Left ventricle myocardium superior (tissue), 1 donor: ENCODE measurements at regions not wholly inside any gene's neighbourhood (a gene's known extent, or its start where the extent isn't known, plus 50 kb on each side); places are given as distances from the start of the nearest gene placed in this dataset.
A peak's percentile ranks its signal among the peaks of the same experiment; 100 is the strongest.

ENCODE experiments used
- ATAC-seq: fragments of 200-7000 bp; cut with Tn5 transposase; one replicate; pipeline ENCODE4 v1.9.1; 2020; ENCODE audit warnings: mild to moderate bottlenecking, moderate library complexity
- DNase-seq: peaks from one replicate; pipeline ENCODE4 v3.0.0-alpha.2; 2020
- intact Hi-C: fragments of 100-400 bp; cut with micrococcal nuclease; formaldehyde crosslinking; loops from one replicate; pipeline ENCODE4 v1.11.0; 2022
- donor health status: DM: no; HTN: yes; CAD: no; lungs with severe emphysema.

- intact Hi-C loops, result no loop called here
- ATAC-seq (no peak), DNase-seq (no peak)
These were observed 66.2 kb upstream of the APOBEC4 start for GRCh38 chr1:183719289-183719688.

DNA sequence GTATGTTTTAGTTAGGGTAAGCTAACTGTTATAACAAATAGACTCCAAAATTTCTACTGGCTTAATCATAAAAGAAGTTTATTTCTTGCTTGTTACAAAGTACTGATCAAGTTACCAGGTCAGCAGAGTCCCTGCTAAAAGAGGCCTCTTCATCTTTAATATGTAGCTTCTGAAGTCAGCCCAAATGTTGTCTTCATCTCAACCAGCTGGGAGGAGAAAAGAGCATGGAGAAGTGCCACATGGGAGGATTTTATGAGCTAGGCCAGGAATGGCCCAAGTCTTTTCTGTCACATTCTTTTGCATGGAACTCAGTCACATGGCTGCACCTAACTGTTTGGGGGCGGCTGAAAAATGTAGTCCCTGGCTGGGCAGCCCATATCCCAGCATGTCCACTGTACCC, 63.2 kb upstream of the APOBEC4 start:
- intact Hi-C loops, result no loop called here
- no peak for DNase-seq
- no peak for ATAC-seq

GRCh38 chr1:183711741-183712361, 58.7 kb upstream of the APOBEC4 start:
- peak; percentile 92 for ATAC-seq
- intact Hi-C loops, result no loop called here

GRCh38 chr1:183711165-183711682, 58.1 kb upstream of the APOBEC4 start:
- intact Hi-C loops, result no loop called here
- no peak for DNase-seq
- peak; percentile 19 for ATAC-seq

More at GRCh38 chr1:183711741-183712361, 58.7 kb upstream of the APOBEC4 start:
- peak; percentile 41 for DNase-seq

GRCh38 chr1:183710734-183711133, 57.6 kb upstream of the APOBEC4 start:
- intact Hi-C loops, result no loop called here
- ATAC-seq (no peak), DNase-seq (no peak)

GRCh38 chr1:183710333-183710732, 57.2 kb upstream of the APOBEC4 start:
- no peak for DNase-seq
- no peak for ATAC-seq
- intact Hi-C loops, result no loop called here

DNA sequence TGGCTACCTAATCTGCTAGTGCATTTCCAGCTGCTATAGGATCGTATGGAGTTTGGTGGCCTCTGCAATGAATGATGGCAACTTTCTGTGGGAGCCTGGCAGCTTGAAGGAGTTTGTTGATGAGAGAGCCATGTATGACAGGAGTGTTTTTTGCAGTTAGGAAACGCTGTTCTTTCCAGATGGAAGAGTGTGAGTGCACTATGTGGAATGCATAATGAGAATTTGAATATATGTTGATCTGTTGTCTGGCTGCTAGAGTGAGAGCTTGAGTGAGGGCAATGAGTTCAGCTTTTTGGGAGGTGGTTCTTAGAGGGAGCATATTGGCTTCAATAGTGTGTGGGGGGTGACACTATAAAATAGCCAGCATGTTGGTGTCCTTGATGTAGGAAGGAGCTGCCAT, 51.0 kb upstream of the APOBEC4 start:
- ATAC-seq (no peak), DNase-seq (no peak)
- intact Hi-C loops, result no loop called here
